H1 (cell line): ENCODE measurements at regions not wholly inside any gene's neighbourhood (a gene's known extent, or its start where the extent isn't known, plus 50 kb on each side); places are given as distances from the start of the nearest gene placed in this dataset.

Source experiments
- CTCF ChIA-PET: fragments of 300-600 bp; sonication (Branson Sonifier 250); formaldehyde crosslinking; loops from one replicate; lab custom pipeline; 2021; ENCODE audit not compliant: partially characterized antibody; lab: Charles Lee
- POLR2A ChIA-PET: fragments of 300-600 bp; sonication (Branson Sonifier 250); formaldehyde crosslinking; loops from one replicate; lab custom pipeline; 2021; ENCODE audit warnings: inconsistent platforms; ENCODE audit not compliant: partially characterized antibody; lab: Charles Lee
- DNase-seq, 2 experiments: peaks; one replicate each; pipeline versions ENCODE4 v3.0.0 to v3.0.0-alpha.2; 2010 to 2022; ENCODE audit warnings: low spot score in 2 of 2, low read depth in 1 of 2, mixed read lengths in 1 of 2
- FAIRE-seq: peaks from 2 replicates; lab custom pipeline; 2011; peaks lifted over from hg19 to GRCh38; lab: Jason Lieb, UNC
- H2AFZ ChIP-seq: 2 replicates; pipeline ENCODE4 v1.8.1; 2012; ENCODE audit warnings: low read length, inconsistent platforms
- H2AK5ac ChIP-seq: 2 replicates; pipeline ENCODE4 v1.6.1; 2013; ENCODE audit warnings: low read depth, low read length
- H2BK120ac ChIP-seq: replicated peaks from 2 replicates; pipeline ENCODE3; 2013; ENCODE audit warnings: low read depth, low read length, inconsistent platforms
- H2BK12ac ChIP-seq: 2 replicates; pipeline ENCODE4 v1.6.1; 2013; ENCODE audit warnings: low read depth, low read length
- H2BK15ac ChIP-seq: 2 replicates; pipeline ENCODE4 v1.6.1; 2013; ENCODE audit warnings: low read length
- H2BK20ac ChIP-seq: 2 replicates; pipeline ENCODE4 v1.6.1; 2013; ENCODE audit warnings: low read length
- H2BK5ac ChIP-seq: 2 replicates; pipeline ENCODE4 v1.6.1; 2013; ENCODE audit warnings: low read depth, low read length
- H3K14ac ChIP-seq: 2 replicates; pipeline ENCODE4 v1.6.1; 2013; ENCODE audit warnings: inconsistent platforms; ENCODE audit not compliant: insufficient read length
- H3K18ac ChIP-seq: 2 replicates; pipeline ENCODE4 v1.6.1; 2013; ENCODE audit warnings: low read length; ENCODE audit errors: extremely low read depth
- H3K23ac ChIP-seq: 2 replicates; pipeline ENCODE4 v1.6.1; 2013; ENCODE audit warnings: inconsistent platforms; ENCODE audit not compliant: insufficient read length
- H3K23me2 ChIP-seq: 2 replicates; pipeline ENCODE4 v1.6.1; 2013; ENCODE audit warnings: low read depth, low read length
- H3K27ac ChIP-seq: 2 replicates; pipeline ENCODE4 v1.6.1; 2011; ENCODE audit warnings: low read depth, low read length, inconsistent platforms
- H3K27me3 ChIP-seq, 4 experiments: replicated peaks in 1 of 4; 1 replicate in 1 of 4; 2 replicates in 3 of 4; pipeline versions ENCODE4 v1.6.1 to v1.8.1; 2011 to 2013; ENCODE audit warnings: low read length in 3 of 4, mild to moderate bottlenecking in 3 of 4, inconsistent platforms in 2 of 4, mixed read lengths in 2 of 4, moderate library complexity in 1 of 4; ENCODE audit not compliant: control insufficient read depth in 3 of 4, insufficient read depth in 3 of 4; ENCODE audit errors: extremely low read depth in 1 of 4
- H3K36me3 ChIP-seq, 4 experiments: 2 replicates each; pipeline versions ENCODE4 v1.6.1 to v1.8.1; 2011 to 2013; ENCODE audit warnings: mild to moderate bottlenecking in 4 of 4, low read length in 3 of 4, moderate library complexity in 2 of 4, control low read depth in 1 of 4, inconsistent platforms in 1 of 4; ENCODE audit not compliant: insufficient read depth in 4 of 4, control insufficient read depth in 2 of 4
- H3K4ac ChIP-seq: replicated peaks from 2 replicates; pipeline ENCODE3; 2013; ENCODE audit warnings: low read length, low read depth, mixed read lengths, inconsistent platforms; ENCODE audit not compliant: insufficient read length
- H3K4me1 ChIP-seq, 4 experiments: replicated peaks in 1 of 4; 1 replicate in 1 of 4; 2 replicates in 3 of 4; pipeline versions ENCODE4 v1.6.1 to v1.8.1; 2011 to 2013; ENCODE audit warnings: low read length in 3 of 4, inconsistent platforms in 2 of 4, mixed read lengths in 1 of 4; ENCODE audit not compliant: insufficient read depth in 4 of 4, control insufficient read depth in 3 of 4
- H3K4me2 ChIP-seq, 2 experiments: 2 replicates each; pipeline versions ENCODE4 v1.6.1 to v1.8.1; 2011 to 2013; ENCODE audit warnings: low read depth in 2 of 2, low read length in 2 of 2, control low read depth in 1 of 2, inconsistent platforms in 1 of 2, mild to moderate bottlenecking in 1 of 2; ENCODE audit not compliant: insufficient read depth in 1 of 2
- H3K4me3 ChIP-seq, 4 experiments: fragments of 200-600, 300-600 bp in 1 of 4; sonication (generic), shearing (Covaris generic), sonication (Bioruptor Twin) in 1 of 4; 2 replicates each; pipeline versions ENCODE4 v1.5.1 to v1.8.1; 2011 to 2016; ENCODE audit warnings: low read length in 4 of 4, low read depth in 3 of 4, control low read depth in 2 of 4, inconsistent platforms in 2 of 4, mild to moderate bottlenecking in 2 of 4, mixed read lengths in 1 of 4, moderate library complexity in 1 of 4; ENCODE audit not compliant: insufficient read depth in 2 of 4; ENCODE audit errors: extremely low read depth in 1 of 4
- H3K56ac ChIP-seq: replicated peaks from 2 replicates; pipeline ENCODE3; 2013; ENCODE audit warnings: low read depth, mild to moderate bottlenecking, mixed read lengths, low read length, inconsistent platforms; ENCODE audit not compliant: insufficient read length
- H3K79me1 ChIP-seq: 2 replicates; pipeline ENCODE4 v1.6.1; 2013; ENCODE audit warnings: low read depth, low read length, control low read depth
- H3K79me2 ChIP-seq, 2 experiments: 2 replicates each; pipeline versions ENCODE4 v1.6.1 to v1.8.1; 2012 to 2013; ENCODE audit warnings: low read length in 2 of 2, mild to moderate bottlenecking in 2 of 2, inconsistent platforms in 1 of 2; ENCODE audit not compliant: insufficient read depth in 2 of 2, control insufficient read depth in 1 of 2
- H3K9ac ChIP-seq, 4 experiments: replicated peaks in 1 of 4; 1 replicate in 1 of 4; 2 replicates in 3 of 4; pipeline versions ENCODE4 v1.6.1 to v1.8.1; 2011 to 2013; ENCODE audit warnings: low read depth in 3 of 4, low read length in 3 of 4, control low read depth in 2 of 4, mild to moderate bottlenecking in 2 of 4, moderate library complexity in 2 of 4, inconsistent platforms in 1 of 4; ENCODE audit errors: extremely low read depth in 1 of 4
- H3K9me3 ChIP-seq, 2 experiments: 2 replicates each; pipeline versions ENCODE4 v1.6.1 to v1.8.1; 2012 to 2013; ENCODE audit warnings: mild to moderate bottlenecking in 2 of 2, moderate library complexity in 2 of 2, control low read depth in 1 of 2, inconsistent platforms in 1 of 2, low read depth in 1 of 2, low read length in 1 of 2, mixed read lengths in 1 of 2; ENCODE audit not compliant: insufficient read depth in 2 of 2
- H4K20me1 ChIP-seq, 2 experiments: replicated peaks in 1 of 2; 2 replicates each; pipeline versions ENCODE3 to v1.8.1; 2011 to 2013; ENCODE audit warnings: inconsistent platforms in 2 of 2, low read length in 2 of 2, mild to moderate bottlenecking in 1 of 2; ENCODE audit not compliant: insufficient read depth in 2 of 2, control insufficient read depth in 1 of 2
- H4K5ac ChIP-seq: 2 replicates; pipeline ENCODE4 v1.6.1; 2013; ENCODE audit warnings: low read length, low read depth, mixed read lengths, inconsistent platforms; ENCODE audit not compliant: insufficient read length
- H4K8ac ChIP-seq: 2 replicates; pipeline ENCODE4 v1.8.0; 2013; ENCODE audit warnings: mild to moderate bottlenecking, moderate library complexity, low read length, inconsistent platforms; ENCODE audit not compliant: insufficient read depth; ENCODE audit errors: extremely low read depth
- H4K91ac ChIP-seq: replicated peaks from 2 replicates; pipeline ENCODE3; 2013; ENCODE audit warnings: low read length, mixed read lengths, inconsistent platforms; ENCODE audit not compliant: insufficient read length
- CHD2 ChIP-seq: IDR thresholded peaks from 2 replicates; pipeline ENCODE4 v1.6.1; 2012; ENCODE audit warnings: low read length, improper control_type of control experiment
- CTCF ChIP-seq, 3 experiments: IDR thresholded peaks; 1 replicate in 2 of 3; 2 replicates in 1 of 3; pipeline versions ENCODE4 v1.5.1 to v1.6.1; 2011; ENCODE audit warnings: low read length in 3 of 3, mild to moderate bottlenecking in 3 of 3, inconsistent platforms in 2 of 3, low read depth in 1 of 3, moderate library complexity in 1 of 3; ENCODE audit not compliant: insufficient read depth in 1 of 3; ENCODE audit errors: control extremely low read depth in 1 of 3
- KDM4A ChIP-seq: IDR thresholded peaks from one replicate; pipeline ENCODE4 v1.7.1; 2012; ENCODE audit warnings: low read depth, mild to moderate bottlenecking, moderate library complexity, low read length, inconsistent platforms; ENCODE audit not compliant: severe bottlenecking
- KDM5A ChIP-seq: fragments of 200-600 bp; IDR thresholded peaks from 2 replicates; pipeline ENCODE4 v1.7.1; 2012; ENCODE audit warnings: mild to moderate bottlenecking, low read length, inconsistent platforms, mixed read lengths
- MAFK ChIP-seq: IDR thresholded peaks from 2 replicates; pipeline ENCODE4 v1.6.1; 2012; ENCODE audit warnings: low read depth, mild to moderate bottlenecking, improper control_type of control experiment, low read length
- NANOG ChIP-seq: IDR thresholded peaks from 2 replicates; pipeline ENCODE4 v1.6.1; 2011; ENCODE audit warnings: low read length, low read depth, mild to moderate bottlenecking, inconsistent platforms; ENCODE audit not compliant: insufficient read depth, poor library complexity, severe bottlenecking
- NRF1 ChIP-seq: IDR thresholded peaks from 2 replicates; pipeline ENCODE4 v1.6.1; 2011; ENCODE audit warnings: mild to moderate bottlenecking, low read depth, low read length, improper control_type of control experiment
- POLR2A ChIP-seq, 2 experiments: IDR thresholded peaks; 1 replicate in 1 of 2; 2 replicates in 1 of 2; pipeline ENCODE4 v1.6.1; 2011; ENCODE audit warnings: low read depth in 2 of 2, low read length in 2 of 2, mild to moderate bottlenecking in 2 of 2; ENCODE audit errors: control extremely low read depth in 1 of 2
- RNF2 ChIP-seq: fragments of 200-900, 300-1000 bp; sonication (generic); IDR thresholded peaks from 2 replicates; pipeline ENCODE4 v1.7.1; 2016; ENCODE audit warnings: borderline replicate concordance, low read depth, mild to moderate bottlenecking, antibody characterized with exemption, low read length; ENCODE audit not compliant: poor library complexity, severe bottlenecking; ENCODE audit errors: missing control alignments
- SIX5 ChIP-seq: IDR thresholded peaks from 2 replicates; pipeline ENCODE4 v1.6.1; 2011; ENCODE audit warnings: mild to moderate bottlenecking, low read depth, low read length
- SP4 ChIP-seq: IDR thresholded peaks from 2 replicates; pipeline ENCODE4 v1.6.1; 2012; ENCODE audit warnings: low read length, inconsistent platforms
- TAF1 ChIP-seq: IDR thresholded peaks from 2 replicates; pipeline ENCODE4 v1.6.1; 2011; ENCODE audit warnings: mild to moderate bottlenecking, low read depth, low read length
- TBP ChIP-seq: IDR thresholded peaks from 2 replicates; pipeline ENCODE4 v1.6.1; 2011; ENCODE audit warnings: low read depth, low read length, improper control_type of control experiment
- TCF12 ChIP-seq: IDR thresholded peaks from 2 replicates; pipeline ENCODE4 v1.6.1; 2011; ENCODE audit warnings: low read depth, mild to moderate bottlenecking, low read length
- WGBS, 2 experiments: shearing (Covaris generic) in 1 of 2; methylation state at CpG; one replicate each; pipeline versions ENCODE4 v1.1.6 to v1.1.7; 2013 to 2015; ENCODE audit warnings: low lambda C conversion rate in 2 of 2, mixed read lengths in 2 of 2, inconsistent platforms in 1 of 2, low coverage in 1 of 2, missing lambda C conversion rate in 1 of 2; ENCODE audit not compliant: insufficient replicate concordance in 2 of 2, insufficient coverage in 1 of 2, insufficient read length in 1 of 2; ENCODE audit errors: extremely low coverage in 1 of 2, missing lambda C conversion rate in 1 of 2; 5-methylcytosine and 5-hydroxymethylcytosine counted together

GRCh38 chr14:42523666-42524065, 917.0 kb downstream of the LRFN5 start:
- Histone ChIP-seq H3K27ac (no peak overlapping the region), H3K9me3 (no peaks in the 10 kb centered on the region), H2AFZ (no peak overlapping the region)
- TF ChIP-seq KDM5A (no peak), CHD2 (no peak), MAFK (no peak), CTCF (IDR thresholded peaks at IDR 0.05; ENCODE audit: control extremely low read depth in 1 of 3, insufficient read depth in 1 of 3, low read depth in 1 of 3, low read length in 3 of 3) (no peak), SIX5 (no peak), NANOG (no peak), SP4 (no peak), TCF12 (no peak), POLR2A (IDR thresholded peaks at IDR 0.05; ENCODE audit: control extremely low read depth in 1 of 2, low read depth in 2 of 2, low read length in 2 of 2) (no peak), NRF1 (no peak), KDM4A (no peak), TBP (no peak), RNF2 (no peak), TAF1 (no peak)

More at GRCh38 chr14:42523666-42524065, 917.0 kb downstream of the LRFN5 start:
- Histone ChIP-seq H3K79me1 (no peaks in the 10 kb centered on the region), H2BK120ac (no peak overlapping the region), H3K18ac (no peak overlapping the region), H4K5ac (no peak overlapping the region), H3K4me1 (peaks cover 0 to 3% (median 0%) of the 10 kb centered on the region in 4 experiments; a peak in 1 of 7 replicates), H3K56ac (no peak overlapping the region), H3K23me2 (no peaks in the 10 kb centered on the region), H3K79me2 (no peaks in the 10 kb centered on the region), H3K27me3 (no peaks in the 10 kb centered on the region), H4K8ac (no peak overlapping the region), H3K36me3 (no peaks in the 10 kb centered on the region), H4K20me1 (no peaks in the 10 kb centered on the region), H3K4me3 (no peak overlapping the region), H2BK5ac (no peak overlapping the region), H3K9ac (no peak overlapping the region), H2BK12ac (no peak overlapping the region), H3K4ac (no peak overlapping the region), H4K91ac (no peak overlapping the region), H3K14ac (no peak overlapping the region), H2BK20ac (no peak overlapping the region), H2BK15ac (no peak overlapping the region), H2AK5ac (no peak overlapping the region), H3K4me2 (no peak overlapping the region), H3K23ac (no peak overlapping the region)
- DNase-seq = no peak
- no peak for FAIRE-seq
- WGBS, 2 experiments = 90% methylated on average over 2 of the region's 2 CpGs; no CpG with 5 or more reads in 1 of the 2 experiments
- ChIA-PET CTCF (no interaction called here), POLR2A (no interaction called here)
